GM19438 (cell line): ENCODE measurements at regions not wholly inside any gene's neighbourhood (a gene's known extent, or its start where the extent isn't known, plus 50 kb on each side); places are given as distances from the start of the nearest gene placed in this dataset.
"Not testable (repeated sequence)": the region's sequence is repeated elsewhere in the genome, so short reads cannot be mapped to it uniquely, and the experiment has no call there.

Experiments used
- ATAC-seq: cut with Tn5 transposase; IDR thresholded peaks from one replicate; pipeline ENCODE4 v1.9.1; 2021; ENCODE audit warnings: low read depth; ENCODE audit not compliant: unreplicated experiment

DNA sequence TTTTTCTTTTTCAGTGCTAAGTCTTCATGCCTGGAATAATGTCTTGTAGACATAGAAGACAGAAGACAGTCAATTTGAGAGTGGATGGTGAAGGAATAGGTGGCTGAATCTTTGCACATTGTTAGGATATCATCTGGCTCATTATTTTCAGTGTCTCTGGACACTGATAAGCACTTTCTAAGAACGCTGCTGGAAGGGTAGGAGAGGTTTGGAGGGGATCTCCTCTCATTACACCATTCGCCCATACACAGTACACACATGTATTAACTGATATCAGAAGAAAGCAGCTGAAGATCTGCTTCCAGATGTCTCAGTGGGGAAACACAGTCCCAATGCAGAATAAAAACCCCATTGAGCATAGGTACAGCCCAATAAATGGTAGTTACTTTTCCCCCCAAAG is 461.1 kb upstream of the DCN start:
- ATAC-seq = no peak

DNA sequence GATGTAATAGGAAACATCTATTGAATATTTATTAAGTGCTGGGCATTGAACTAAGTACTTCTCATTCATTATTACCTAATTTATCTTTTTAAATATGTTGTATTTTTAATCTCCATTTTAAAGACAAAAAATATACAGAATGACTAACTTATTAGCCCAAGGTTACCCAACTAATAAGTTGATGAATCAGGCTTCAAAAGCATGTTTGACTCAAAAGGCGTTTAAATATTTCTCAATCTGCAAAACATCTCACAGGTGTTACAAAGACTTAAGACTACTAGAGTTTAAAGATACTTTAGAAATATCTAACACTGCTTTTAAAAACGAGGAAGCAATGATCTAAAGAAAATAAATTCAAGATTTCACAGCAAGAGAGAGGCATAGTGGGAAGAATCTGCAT is 457.4 kb upstream of the DCN start:
- no peak for ATAC-seq

DNA sequence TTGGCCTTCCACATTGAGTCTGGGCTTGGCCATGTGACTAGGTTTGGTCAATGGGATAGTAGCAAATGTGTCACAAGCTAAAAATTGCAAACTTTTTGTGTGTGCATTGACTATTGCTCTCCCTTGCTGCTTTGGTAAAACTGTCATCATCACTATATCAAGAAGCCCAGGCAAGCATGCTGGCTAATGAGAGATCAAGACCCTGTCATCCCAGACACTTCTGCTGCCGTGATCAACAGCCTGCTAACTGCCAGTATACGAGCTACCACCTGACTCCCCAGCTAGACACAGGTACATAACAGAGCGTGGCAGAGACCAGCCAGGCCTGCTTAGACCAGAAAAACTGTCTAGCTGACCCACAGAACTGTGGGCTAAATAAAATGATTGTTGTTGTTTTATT is 456.7 kb upstream of the DCN start:
- ATAC-seq = no peak

DNA sequence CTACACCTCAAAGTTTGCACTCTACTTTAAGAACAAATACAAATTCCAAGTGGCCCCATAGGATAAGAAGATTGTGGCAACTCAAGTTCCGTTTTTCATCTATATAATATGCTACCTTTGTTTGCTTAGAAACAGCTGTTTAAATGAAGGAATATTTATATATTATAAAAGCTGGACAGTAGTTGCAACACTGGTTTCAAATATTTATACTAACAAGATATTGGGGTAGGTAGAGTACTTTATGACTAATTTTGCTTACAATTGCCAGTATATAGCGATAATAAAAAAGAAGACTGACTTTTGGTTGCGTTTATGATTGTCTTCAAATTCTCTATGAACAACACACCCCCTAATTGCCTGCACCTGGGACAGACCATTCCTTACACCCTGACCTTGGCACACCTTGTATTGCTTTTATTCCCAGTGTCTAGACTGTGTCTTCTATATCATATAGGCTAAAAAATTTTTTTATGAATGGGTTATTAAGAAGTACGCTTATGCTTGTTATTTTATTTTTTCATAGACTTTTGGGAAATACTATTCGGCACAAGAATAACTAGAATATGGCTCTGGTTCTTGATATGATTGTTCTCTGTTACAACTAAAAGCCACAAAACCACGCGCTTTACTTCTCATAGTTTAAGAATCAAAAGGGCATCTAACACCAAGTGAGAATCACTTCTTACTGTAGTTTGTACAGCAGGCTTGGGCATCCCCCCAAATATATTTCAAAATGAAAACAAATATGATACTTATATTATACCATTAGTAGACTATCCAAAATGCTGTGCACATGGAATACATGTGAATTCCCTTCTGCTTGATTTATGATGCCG is 455.4 kb upstream of the DCN start:
- ATAC-seq = no peak

DNA sequence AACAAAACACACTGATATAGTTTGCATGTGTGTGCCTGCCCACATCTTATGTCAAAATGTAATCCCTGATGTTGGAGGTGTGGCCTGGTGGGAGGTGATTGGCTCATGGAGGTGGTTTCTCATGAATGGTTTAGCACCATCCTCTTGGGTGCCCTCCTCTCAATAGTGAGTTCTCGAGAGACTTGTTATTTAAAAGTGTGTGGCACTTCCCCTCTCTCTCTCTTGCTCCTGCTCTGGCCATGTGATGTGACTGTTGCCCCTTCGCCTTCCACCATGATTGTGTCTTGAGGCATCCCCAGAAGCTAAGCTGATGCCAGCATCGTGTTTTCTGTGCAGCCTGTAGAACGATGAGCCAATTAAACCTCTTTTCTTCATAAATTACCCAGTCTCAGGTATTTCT is 454.1 kb upstream of the DCN start:
- ATAC-seq = no peak

DNA sequence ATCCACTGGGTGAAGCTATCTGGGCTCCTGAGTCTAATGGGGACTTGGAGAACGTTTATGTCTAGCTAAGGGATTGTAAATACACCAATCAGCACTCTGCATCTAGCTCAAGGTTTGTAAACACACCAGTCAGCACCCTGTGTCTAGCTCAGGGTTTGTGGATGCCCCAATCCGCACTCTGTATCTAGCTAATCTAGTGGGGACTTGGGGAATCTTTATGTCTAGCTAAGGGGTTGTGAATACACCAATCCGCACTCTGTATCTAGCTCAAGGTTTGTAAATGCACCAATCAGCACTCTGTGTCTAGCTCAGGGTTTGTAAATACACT is 451.7 kb upstream of the DCN start:
- not testable (repeated sequence) for ATAC-seq

DNA sequence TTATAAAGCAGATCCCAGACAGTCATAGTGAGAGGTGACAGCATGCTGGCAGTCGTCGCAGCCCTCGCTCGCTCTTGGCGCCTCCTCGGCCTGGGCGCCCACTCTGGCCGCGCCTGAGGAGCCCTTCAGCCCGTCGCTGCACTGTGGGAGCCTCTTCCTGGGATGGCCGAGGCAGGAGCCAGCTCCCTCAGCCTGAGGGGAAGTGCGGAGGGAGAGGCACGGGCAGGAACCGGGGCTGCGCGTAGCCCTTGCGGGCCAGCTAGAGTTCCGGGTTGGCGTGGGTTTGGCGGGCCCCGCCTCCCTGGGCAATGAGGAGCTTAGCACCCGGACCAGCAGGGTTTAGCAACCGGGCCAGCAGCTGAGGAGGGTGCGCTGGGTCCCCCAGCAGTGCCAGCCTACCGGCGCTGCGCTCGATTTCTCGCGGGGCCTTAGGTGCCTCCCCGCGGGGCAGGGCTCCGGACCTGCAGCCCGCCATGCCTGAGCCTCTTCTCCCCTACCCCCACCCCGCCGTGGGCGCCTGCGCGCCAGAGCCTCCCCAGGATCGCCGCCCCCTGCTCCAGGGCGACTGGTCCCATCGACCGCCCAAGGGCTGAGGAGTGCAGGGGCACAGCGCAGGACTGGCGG is 451.2 kb upstream of the DCN start:
- ATAC-seq = no peak

DNA sequence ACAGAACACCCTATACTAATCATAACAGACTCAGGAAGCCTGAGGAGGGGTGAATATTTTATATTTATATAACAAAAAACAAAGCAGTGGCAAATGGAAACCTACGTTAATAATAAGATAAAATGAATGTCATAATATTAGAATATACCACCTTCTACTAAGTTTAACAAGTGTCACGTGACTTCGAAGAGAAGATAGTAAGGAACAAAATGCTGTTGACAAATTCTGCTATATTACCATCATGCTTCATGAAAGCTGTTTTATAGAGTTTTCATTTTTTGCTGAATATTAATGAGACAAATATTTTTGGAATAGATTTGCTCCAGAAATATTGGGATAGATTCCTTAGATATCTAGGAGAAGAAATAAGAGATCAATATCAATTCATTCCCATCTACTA is 450.6 kb upstream of the DCN start:
- no peak for ATAC-seq

DNA sequence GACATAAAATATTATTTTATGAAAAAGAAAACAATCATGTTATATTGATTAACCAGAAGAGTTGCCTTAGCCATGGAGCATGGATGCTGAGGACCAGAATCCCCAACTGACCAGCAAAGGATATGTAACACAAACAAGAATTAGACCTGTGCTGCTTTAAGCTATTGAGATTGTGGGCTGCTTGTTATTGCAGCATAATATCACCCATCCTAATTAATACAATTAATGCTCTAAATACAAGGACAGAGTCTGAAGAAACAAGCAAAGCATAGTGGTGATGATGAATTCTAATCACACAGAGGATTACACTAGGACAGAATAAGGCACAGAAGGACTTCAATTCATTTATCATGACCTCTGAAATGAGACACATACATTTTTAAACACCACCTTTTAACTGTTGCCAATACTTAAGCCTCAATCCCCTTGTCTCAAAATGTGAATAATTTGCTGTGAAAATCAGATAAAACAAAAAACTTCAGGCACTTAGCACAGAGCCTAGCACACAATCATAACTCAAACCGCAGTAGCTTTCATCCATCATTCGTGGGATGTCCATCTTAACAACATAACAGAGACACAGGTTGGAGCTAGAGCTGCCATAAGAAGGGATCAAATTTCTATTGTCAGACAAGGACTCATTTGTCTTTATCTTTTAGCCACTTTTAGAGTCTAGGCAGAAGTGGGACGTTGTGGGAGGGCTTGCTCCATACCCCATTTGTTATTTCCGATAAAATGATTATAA is 449.6 kb upstream of the DCN start:
- ATAC-seq = no peak

DNA sequence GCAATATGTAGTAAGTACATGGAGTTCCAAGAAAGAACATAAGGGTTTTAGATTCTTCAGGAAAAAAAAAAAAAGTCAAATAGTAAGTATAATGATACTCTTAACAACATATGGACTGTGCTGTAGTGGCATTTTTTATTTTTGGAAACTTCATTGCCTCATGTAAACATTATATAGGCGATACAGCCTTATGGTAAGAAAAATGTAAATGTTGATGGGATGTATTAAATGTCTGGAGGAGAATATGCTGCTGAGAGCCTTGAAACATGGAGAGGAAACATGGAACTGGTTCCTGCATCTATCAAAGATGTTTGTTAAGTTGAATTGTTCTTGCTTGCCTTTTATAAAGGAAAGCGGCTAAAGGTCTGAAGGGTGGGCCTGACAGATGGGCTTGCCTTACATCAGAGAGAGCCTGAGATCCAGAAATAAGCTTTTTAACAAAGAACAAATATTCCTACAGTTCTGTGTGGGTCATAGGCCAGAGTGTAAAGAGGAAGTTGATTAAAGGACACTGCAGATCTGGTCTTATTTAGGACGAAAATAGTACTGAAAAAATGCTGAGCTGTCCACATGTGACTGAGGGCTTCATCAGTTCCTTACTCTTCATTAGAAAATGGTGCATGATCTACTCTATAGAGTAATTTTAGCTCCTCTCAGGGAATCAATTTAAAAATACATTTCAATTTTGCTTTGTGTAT is 448.1 kb upstream of the DCN start:
- ATAC-seq = no peak

DNA sequence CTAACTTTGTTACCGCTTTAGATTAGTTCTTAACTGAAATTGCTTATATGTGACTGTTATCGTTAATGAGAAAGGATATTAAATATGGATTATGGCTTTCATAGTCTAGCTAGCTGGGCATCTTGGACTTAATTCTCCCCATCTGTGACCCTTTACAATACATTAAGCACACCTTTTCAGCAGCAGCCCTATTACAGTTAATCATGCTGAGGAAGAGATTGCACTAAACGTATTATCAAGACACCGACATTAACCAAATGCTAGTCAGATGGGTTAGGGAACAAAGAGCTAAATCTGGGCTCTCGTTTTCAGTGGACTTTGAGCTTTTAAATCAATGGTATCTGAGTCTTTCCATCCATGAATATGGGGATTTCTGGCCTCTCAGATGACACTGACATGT is 447.5 kb upstream of the DCN start:
- no peak for ATAC-seq

DNA sequence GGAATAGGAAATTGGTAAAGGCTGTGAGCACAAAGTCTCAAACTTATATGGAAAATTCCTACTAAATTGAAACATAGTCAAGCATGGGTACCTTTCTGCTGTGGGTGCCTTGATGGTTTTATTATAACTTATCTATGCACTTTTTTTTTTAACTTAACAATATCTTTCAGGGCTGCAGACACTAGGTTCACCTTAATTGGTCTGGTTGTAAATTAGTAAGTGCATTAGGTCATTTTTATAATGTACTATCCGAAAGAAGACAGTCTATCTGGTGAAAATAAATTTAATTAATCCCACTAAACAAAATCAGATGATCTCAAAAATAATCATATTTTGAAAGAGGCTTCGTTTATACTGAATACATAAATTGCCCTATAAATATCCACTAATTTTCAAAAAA is 446.8 kb upstream of the DCN start:
- no peak for ATAC-seq

DNA sequence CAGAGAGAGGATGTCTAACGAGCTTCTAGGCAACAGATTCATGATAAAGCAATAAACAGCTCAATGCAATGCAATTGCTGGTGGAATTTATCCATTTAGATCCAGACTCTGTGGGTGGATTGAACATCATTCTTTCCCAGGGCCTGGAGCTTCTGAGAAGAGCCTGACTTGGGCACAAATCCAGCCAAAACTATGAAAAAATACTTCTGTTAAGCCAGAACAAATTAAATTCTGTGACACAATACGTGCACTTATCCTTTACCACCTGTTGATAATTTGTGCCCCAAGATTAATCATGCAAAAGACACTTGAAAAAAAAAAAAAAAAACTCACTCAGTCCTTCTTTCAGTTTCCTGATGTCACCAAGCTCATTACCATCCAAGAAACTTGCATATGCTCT is 446.0 kb upstream of the DCN start:
- ATAC-seq = no peak

DNA sequence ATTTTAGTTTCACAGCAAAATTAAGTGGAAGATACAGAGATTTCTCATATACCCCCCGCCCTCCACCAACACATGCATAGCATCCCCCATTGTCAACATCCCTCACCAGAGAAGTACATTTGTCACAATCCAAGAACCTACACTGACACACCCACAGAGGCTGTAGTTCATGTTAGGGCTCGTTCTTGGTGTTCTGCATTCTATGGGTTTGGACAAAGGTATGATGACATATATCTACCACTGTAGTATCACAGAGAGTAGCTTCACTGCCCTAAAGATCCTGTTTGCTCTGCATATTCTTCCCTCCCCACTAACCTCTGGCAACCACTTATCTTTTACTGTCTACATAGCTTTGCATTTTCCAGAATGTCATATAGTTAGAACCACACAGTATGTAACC is 444.6 kb upstream of the DCN start:
- ATAC-seq = no peak

DNA sequence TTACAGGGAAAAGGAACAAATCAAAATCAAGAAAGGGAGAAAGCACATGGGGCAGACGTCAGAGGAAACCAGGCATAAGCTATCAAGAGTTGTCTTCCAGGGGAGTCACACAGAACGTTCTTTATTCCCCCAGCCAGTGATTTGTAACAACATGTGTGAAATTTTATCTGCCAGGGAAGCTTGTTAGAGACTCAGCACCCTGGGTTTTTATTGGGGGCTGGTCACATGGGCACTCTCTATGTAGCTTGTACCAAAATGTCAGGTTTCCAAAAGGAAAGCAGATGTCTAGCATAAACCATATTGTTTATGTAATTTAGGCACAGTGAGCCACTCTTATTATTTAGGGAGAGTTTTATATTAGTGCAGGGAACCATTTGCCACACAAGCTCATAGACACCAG is 440.4 kb upstream of the DCN start:
- ATAC-seq = no peak

DNA sequence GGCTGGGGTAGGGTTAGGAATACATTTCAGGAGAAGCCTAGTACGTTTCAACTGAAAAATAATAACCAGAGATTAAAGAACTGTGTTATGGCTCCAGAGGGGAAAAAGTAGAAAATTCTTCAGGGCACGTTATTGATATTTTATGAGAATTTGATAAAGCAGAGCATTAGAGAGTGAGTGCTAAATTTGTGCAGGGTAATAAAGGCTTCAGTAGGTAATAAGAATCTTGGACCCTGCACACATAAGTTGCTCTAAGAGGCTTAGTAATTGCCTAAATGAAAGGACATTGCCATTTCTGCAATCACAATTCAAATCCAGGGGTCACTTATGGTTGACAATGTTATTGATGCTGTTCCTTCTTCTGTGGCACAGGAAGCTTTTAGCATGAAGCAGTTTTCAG is 439.4 kb upstream of the DCN start:
- ATAC-seq = no peak

DNA sequence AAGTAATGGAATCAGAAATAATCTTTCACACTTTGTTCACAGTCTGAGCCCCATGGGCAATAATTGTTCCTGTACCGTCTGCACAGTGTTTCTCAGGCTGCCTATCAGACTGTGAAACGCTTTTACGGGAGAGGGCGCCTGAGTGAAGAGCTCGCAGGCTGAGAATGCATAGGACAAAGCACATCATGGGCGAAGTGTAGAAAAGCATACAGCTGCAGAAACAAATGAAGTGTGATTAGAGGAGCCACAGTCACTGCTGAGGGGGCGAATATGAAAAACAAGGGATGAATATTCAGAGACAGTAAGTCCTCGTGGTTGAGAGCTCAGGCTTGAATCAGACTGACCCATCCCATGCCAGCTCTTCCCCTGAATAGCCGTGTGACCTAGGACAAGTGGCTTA is 438.4 kb upstream of the DCN start:
- no peak for ATAC-seq

DNA sequence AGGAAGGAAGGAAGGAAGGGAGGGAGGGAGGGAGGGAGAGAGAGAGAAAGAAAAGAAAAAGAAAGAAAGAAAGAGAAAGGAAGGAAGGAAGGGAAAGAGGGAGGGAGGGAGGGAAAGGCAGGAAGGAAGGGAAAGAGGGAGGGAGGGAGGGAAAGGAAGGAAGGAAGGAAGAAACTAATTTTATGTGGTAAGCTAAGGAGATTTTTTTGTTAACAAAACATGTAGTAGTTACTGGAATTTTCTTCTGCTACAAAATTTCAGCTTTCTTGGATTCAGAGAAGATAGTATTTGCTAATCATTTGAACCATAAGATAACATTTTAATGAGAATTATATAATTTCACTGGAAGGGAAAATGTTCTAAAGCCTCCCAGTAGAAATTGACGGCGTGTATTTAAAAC is 437.8 kb upstream of the DCN start:
- no peak for ATAC-seq

DNA sequence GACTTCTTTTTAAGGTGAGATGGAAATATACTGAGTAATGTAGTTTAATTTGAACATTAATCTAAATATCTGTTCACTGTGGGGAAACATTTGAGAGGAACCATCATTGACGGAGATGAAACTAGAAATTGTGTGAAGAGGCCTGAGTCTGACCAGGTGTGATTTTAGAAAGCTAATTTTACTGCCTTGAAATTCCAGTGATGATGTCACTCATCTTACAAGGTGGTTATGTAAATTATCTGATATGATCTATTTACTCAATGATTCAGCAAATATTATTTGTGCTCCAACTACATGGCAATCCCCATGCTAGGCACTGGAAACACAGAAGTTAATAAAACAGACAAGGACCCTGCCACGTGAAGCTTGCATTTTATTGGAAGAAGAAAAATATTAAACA is 435.7 kb upstream of the DCN start:
- ATAC-seq = no peak

DNA sequence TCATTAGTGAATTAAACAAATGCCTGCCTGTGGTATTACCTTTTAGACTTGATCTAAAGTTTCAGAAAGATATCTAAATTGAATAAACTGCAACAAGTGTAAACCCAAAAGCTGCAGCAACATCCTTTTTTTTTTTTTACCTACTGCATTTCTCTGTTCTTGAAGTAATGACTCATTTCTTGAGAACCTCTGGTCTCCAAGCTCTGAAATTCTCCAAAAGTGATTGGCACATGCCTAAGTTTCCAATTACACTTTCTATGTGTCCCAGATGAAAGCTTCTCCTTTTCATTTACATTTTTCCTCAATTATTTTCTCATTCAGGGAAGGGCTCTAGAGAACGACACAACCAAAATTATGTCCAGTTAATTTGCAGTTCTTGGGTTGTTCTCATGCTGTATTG is 435.2 kb upstream of the DCN start:
- ATAC-seq = no peak

DNA sequence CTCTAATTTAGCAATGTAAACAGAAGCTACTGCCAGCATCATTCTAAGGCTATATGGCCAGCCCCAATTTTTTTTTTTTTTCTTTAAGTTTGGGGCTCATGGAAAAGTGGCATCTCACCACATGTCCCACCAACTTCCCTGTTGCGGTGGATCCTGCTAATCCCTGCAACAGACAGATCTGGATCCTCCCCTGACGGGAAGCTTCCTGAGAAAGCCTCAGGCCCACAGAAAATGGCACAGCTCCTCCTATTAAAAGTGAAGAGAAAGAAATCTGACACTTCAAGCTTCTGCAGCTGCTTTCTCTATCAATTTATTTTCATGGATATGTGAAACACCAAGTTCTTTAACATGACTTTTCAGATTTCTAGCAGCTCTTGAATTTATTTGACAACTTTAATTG is 433.8 kb upstream of the DCN start:
- no peak for ATAC-seq
